Mucosa of descending colon (tissue), 3 donors: ENCODE measurements at regions not wholly inside any gene's neighbourhood (a gene's known extent, or its start where the extent isn't known, plus 50 kb on each side); places are given as distances from the start of the nearest gene placed in this dataset.

Experiments
- ATAC-seq: fragments of 200-7000 bp; cut with Tn5 transposase; one replicate; pipeline ENCODE4 v1.9.1; 2020; ENCODE audit warnings: mild to moderate bottlenecking, moderate library complexity
- DNase-seq, 3 donors: peaks; one replicate each; pipeline ENCODE4 v3.0.0-alpha.2; 2020
- H3K36me3 ChIP-seq: fragments of 200-600 bp; one replicate; pipeline ENCODE4 v1.8.0; 2021; ENCODE audit warnings: low read depth, mild to moderate bottlenecking
- H3K4me1 ChIP-seq: fragments of 200-600 bp; one replicate; pipeline ENCODE4 v1.8.0; 2021; ENCODE audit warnings: low read depth, mild to moderate bottlenecking
- H3K4me3 ChIP-seq: fragments of 200-600 bp; one replicate; pipeline ENCODE4 v1.8.0; 2021; ENCODE audit warnings: mild to moderate bottlenecking
- H3K9me3 ChIP-seq: fragments of 200-600 bp; one replicate; pipeline ENCODE4 v1.8.0; 2021; ENCODE audit warnings: mild to moderate bottlenecking
- intact Hi-C, 2 donors: fragments of 100-400 bp; cut with DNase I in 1 of 2; cut with micrococcal nuclease in 1 of 2; formaldehyde crosslinking; loops; one replicate each; pipeline versions ENCODE4 v1.11.0 to v1.11.1; 2022; cut with DNase I, micrococcal nuclease
- TF ChIP-seq, protein P1 (sequence below): fragments of 200-600 bp; IDR thresholded peaks from one replicate; pipeline ENCODE4 v1.8.0; 2022; ENCODE audit warnings: antibody characterized with exemption, mild to moderate bottlenecking
- donor health status: DM: no; HTN: no; CAD: no; lungs with moderate emphysema.
- donor health status: DM: no; HTN: no; CAD: no.
- donor health status: DM: no; HTN: yes; CAD: no.

DNA sequence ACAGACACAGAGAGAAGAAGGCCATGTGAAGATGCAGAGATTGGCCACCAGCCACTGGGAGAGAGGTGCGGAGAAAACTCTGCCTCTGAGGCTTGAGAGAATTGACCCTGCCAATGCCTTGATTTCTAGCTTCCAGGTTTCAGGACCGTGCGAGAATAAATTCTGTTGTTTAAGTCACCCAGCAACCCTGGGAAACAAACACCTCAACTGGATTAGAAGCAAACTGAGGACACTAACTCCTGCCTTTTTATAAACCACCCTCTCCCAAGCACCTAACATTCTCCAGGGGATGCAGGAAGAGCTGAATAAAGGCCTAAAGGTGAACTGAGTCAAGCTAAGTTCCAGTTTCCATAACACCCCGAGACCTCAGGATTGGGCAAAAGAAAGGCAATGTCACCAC, 136.1 kb downstream of the ANKRD60 start:
- intact Hi-C loops: no loop called here
- no peak overlapping the region for H3K4me3 ChIP-seq
- H3K4me1 ChIP-seq: no peaks in the 10 kb centered on the region
- no peak for ATAC-seq
- DNase-seq: no peak
- H3K9me3 ChIP-seq: no peaks in the 10 kb centered on the region
- TF ChIP-seq, protein P1, sequence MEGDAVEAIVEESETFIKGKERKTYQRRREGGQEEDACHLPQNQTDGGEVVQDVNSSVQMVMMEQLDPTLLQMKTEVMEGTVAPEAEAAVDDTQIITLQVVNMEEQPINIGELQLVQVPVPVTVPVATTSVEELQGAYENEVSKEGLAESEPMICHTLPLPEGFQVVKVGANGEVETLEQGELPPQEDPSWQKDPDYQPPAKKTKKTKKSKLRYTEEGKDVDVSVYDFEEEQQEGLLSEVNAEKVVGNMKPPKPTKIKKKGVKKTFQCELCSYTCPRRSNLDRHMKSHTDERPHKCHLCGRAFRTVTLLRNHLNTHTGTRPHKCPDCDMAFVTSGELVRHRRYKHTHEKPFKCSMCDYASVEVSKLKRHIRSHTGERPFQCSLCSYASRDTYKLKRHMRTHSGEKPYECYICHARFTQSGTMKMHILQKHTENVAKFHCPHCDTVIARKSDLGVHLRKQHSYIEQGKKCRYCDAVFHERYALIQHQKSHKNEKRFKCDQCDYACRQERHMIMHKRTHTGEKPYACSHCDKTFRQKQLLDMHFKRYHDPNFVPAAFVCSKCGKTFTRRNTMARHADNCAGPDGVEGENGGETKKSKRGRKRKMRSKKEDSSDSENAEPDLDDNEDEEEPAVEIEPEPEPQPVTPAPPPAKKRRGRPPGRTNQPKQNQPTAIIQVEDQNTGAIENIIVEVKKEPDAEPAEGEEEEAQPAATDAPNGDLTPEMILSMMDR: no peak
- H3K36me3 ChIP-seq: no peaks in the 10 kb centered on the region

DNA sequence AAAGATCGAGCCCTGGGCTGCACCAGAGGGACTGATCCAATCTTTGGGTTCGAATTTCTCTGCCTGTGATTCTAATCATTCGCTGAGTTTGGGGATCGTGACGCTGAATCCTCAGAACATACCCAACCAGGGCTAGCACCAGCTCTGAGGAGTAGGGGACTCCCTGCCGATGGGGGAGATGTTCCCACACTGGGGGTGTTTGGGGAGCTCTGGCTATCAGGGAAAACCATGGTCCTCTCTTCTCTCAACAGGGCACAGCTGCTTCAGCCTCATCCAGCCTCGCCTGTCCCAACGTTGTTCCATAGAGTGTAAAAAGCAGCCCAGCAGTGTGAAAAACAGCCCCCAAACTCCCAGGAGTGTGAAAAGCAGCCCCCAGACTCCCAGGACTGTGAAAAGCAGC, 136.6 kb downstream of the ANKRD60 start:
- H3K9me3 ChIP-seq: no peaks in the 10 kb centered on the region
- TF ChIP-seq, protein P1: no peak
- ATAC-seq (no peak), DNase-seq (no peak)
- H3K4me1 ChIP-seq: no peaks in the 10 kb centered on the region
- H3K36me3 ChIP-seq: no peaks in the 10 kb centered on the region
- no peak overlapping the region for H3K4me3 ChIP-seq
- intact Hi-C loops: no loop called here

DNA sequence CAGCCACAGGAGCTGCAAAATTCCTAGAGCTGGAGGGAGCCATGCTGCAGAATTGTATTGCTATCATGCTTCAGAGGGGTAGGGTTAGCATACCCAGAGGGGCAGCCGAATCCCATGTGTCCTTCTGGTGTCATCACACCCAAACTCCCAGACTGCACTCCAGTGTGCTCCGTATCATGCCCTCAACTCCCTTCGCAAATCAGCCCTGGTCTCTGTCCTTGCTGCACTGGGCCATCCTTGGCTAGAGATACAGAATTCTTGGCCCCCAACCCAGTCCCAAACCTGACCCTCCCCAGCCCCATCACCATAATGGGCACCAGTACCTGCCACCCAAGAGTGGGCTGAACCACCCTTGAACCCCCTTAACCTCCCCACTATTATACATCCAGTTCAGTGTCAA, 138.3 kb downstream of the ANKRD60 start:
- Histone ChIP-seq H3K36me3 (no peaks in the 10 kb centered on the region), H3K4me1 (no peaks in the 10 kb centered on the region), H3K4me3 (no peak overlapping the region), H3K9me3 (no peaks in the 10 kb centered on the region)
- DNase-seq (no peak), ATAC-seq (no peak)
- TF ChIP-seq, protein P1: no peak
- intact Hi-C loops: no loop called here

DNA sequence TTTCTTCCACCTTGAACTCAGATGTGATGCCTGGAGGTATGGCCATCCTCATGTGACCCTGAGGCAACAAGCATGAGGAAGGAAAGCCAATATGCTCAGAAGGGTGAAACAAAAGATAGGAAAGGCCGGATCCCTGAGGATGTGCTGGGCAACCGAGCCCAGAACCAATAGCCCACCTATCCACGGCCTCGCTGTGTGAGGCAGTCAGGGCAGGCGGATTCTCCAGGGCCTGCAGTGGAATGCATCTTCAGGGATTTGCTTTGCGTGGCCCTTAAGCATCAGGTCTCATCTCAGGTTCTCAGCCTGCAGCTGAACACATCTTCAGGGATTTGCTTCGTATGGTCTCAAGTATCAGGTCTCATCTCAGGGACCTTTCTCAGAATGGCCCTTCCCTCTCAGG, 139.8 kb downstream of the ANKRD60 start:
- Histone ChIP-seq H3K4me1 (no peaks in the 10 kb centered on the region), H3K36me3 (no peaks in the 10 kb centered on the region), H3K4me3 (no peak overlapping the region), H3K9me3 (no peaks in the 10 kb centered on the region)
- intact Hi-C loops: loop anchor here (5.0 kb wide), 2 partner anchors 431 to 436 kb away; no protein-coding TSS in a partner anchor
- DNase-seq (no peak), ATAC-seq (no peak)
- TF ChIP-seq, protein P1: no peak

DNA sequence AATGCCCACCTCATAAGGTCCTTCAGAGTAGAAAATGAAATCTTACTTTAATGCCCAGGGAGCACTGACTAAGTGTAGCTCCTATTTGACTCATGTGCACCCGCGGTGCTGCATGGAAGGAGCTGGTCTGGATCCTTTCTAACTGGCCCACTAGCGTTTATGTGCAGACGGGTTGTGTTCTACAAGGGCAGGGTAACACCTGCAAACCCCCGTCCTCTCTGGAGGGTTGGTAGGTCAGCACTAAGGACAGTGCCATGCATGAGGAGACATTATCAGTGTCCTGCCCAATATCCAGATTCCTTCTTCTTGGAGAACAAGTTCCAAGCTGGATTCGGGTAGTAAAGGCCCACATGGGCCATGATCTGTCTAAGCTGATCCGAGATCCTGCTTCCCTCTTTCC, 140.3 kb downstream of the ANKRD60 start:
- TF ChIP-seq, protein P1: no peak
- no peaks in the 10 kb centered on the region for H3K36me3 ChIP-seq
- H3K4me3 ChIP-seq: no peak overlapping the region
- ATAC-seq: no peak
- no peaks in the 10 kb centered on the region for H3K4me1 ChIP-seq
- intact Hi-C loops: loop anchor here (5.0 kb wide), 2 partner anchors 431 to 436 kb away; no protein-coding TSS in a partner anchor
- DNase-seq: no peak
- H3K9me3 ChIP-seq: no peaks in the 10 kb centered on the region

DNA sequence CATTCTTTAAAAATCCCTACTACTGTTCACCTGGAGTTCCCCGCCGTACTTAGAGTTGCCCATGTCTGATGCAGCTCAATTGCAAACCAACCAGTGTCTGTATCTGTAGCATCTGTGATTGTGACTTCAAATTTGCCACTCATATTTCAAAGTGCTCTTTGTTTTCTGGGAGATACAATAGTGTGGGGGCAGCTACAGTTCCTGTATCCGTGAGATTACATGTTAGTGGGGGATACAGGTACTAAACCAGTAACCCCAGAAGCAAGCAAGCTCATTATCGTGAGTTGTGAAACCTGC, 140.9 kb downstream of the ANKRD60 start:
- no peaks in the 10 kb centered on the region for H3K36me3 ChIP-seq
- no peaks in the 10 kb centered on the region for H3K9me3 ChIP-seq
- ATAC-seq: no peak
- H3K4me1 ChIP-seq: no peaks in the 10 kb centered on the region
- intact Hi-C loops: loop anchor here (5.0 kb wide), 2 partner anchors 430 to 435 kb away; no protein-coding TSS in a partner anchor
- H3K4me3 ChIP-seq: no peak overlapping the region
- DNase-seq: no peak
- TF ChIP-seq, protein P1: no peak
